NCI-H187 treated with DMSO at 0.1 percent for 48 hours (cell line): ENCODE measurements at regions not wholly inside any gene's neighbourhood (a gene's known extent, or its start where the extent isn't known, plus 50 kb on each side); places are given as distances from the start of the nearest gene placed in this dataset.

Experiments used
- DNase-seq: peaks from one replicate; lab custom pipeline; 2025; lab: John Stamatoyannopoulos, UW

- DNase-seq: no peak
Measured at GRCh38 chr11:15379483-15379882, 264.8 kb downstream of the INSC start.

- no peak for DNase-seq
Measured at GRCh38 chr11:15390857-15391256, 276.1 kb downstream of the INSC start.

GRCh38 chr11:15396778-15397177, 282.1 kb downstream of the INSC start:
- no peak for DNase-seq

GRCh38 chr11:15406851-15407351, 292.2 kb downstream of the INSC start:
- DNase-seq: no peak

GRCh38 chr11:15412054-15412453, 297.3 kb downstream of the INSC start:
- DNase-seq: peak; percentile 23

- no peak for DNase-seq
Measured at GRCh38 chr11:15418921-15419320, 304.2 kb downstream of the INSC start.

GRCh38 chr11:15419696-15420095, 305.0 kb downstream of the INSC start:
- DNase-seq: no peak

- no peak for DNase-seq
Measured at GRCh38 chr11:15430381-15430780, 315.7 kb downstream of the INSC start.

- DNase-seq: no peak
Measured at GRCh38 chr11:15434529-15434928, 319.8 kb downstream of the INSC start.

- no peak for DNase-seq
Measured at GRCh38 chr11:15446315-15446714, 331.6 kb downstream of the INSC start.

- DNase-seq: no peak
Measured at GRCh38 chr11:15446929-15447328, 332.2 kb downstream of the INSC start.

- no peak for DNase-seq
Measured at GRCh38 chr11:15451713-15452112, 337.0 kb downstream of the INSC start.

GRCh38 chr11:15453211-15453765, 338.6 kb downstream of the INSC start:
- DNase-seq: no peak

- DNase-seq: no peak
Measured at GRCh38 chr11:15468466-15468865, 353.7 kb downstream of the INSC start.

GRCh38 chr11:15471048-15471894, 356.5 kb downstream of the INSC start:
- DNase-seq: no peak

- DNase-seq: no peak
Measured at GRCh38 chr11:15471895-15472799, 357.4 kb downstream of the INSC start.

GRCh38 chr11:15473954-15474837, 359.5 kb downstream of the INSC start:
- DNase-seq: no peak

GRCh38 chr11:15476371-15476917, 361.7 kb downstream of the INSC start:
- DNase-seq: no peak

GRCh38 chr11:15481871-15482270, 367.1 kb downstream of the INSC start:
- no peak for DNase-seq

- no peak for DNase-seq
Measured at GRCh38 chr11:15483205-15483604, 368.5 kb downstream of the INSC start.

- DNase-seq: no peak
Measured at GRCh38 chr11:15484398-15484797, 369.7 kb downstream of the INSC start.
